HG03378 (cell line): ENCODE measurements at regions not wholly inside any gene's neighbourhood (a gene's known extent, or its start where the extent isn't known, plus 50 kb on each side); places are given as distances from the start of the nearest gene placed in this dataset.

Source experiments
- ATAC-seq: cut with Tn5 transposase; IDR thresholded peaks from one replicate; pipeline ENCODE4 v1.9.1; 2021; ENCODE audit warnings: mild to moderate bottlenecking, moderate library complexity; ENCODE audit not compliant: unreplicated experiment

GRCh38 chr12:58186401-58186800 lies 245.0 kb downstream of the ATP23 start:
- no peak for ATAC-seq

DNA sequence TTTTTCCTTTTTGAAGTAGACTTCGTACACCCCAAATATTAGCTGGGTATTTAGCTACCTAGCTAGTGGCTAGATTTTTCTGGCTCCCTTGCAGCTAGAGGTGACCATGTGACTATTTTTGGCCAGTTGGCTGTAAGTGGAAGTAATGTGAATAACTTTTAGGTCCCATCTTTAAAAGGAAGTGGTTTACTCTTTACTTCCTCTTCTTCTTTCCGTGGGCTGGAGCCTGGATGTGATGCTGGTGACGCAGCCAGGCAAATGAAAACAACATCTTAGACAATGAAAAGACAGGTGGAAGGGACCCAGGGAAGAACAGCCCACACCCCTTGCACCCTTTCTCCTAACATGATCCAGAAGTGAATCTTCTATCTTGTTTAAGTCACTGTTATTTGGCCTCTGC lies 245.5 kb downstream of the ATP23 start:
- ATAC-seq = no peak

- ATAC-seq = no peak
These were observed 247.7 kb downstream of the ATP23 start for GRCh38 chr12:58189030-58189429.

- no peak for ATAC-seq
These were observed 248.5 kb downstream of the ATP23 start for GRCh38 chr12:58189893-58190292.

- ATAC-seq = no peak
These were observed 249.3 kb downstream of the ATP23 start for GRCh38 chr12:58190618-58191017.

DNA sequence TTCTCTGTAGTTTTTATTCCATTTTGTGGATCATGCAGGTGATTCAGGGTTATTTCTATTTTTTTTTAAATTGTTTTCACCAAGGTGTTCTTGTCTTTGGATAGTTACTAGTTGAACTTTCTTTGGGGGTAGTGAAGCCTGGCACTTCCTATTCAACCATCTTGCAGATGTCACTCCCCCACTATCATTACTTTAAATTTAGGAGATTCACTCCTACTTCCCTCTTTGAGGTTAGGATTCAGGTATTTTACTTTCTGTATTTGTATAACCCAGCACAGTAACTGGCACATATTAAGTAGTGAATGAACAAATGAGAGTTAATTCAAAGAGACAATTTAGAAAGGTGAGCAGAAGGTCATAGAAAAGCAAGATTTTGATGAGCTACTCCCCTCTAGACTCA lies 255.6 kb downstream of the ATP23 start:
- ATAC-seq = no peak

DNA sequence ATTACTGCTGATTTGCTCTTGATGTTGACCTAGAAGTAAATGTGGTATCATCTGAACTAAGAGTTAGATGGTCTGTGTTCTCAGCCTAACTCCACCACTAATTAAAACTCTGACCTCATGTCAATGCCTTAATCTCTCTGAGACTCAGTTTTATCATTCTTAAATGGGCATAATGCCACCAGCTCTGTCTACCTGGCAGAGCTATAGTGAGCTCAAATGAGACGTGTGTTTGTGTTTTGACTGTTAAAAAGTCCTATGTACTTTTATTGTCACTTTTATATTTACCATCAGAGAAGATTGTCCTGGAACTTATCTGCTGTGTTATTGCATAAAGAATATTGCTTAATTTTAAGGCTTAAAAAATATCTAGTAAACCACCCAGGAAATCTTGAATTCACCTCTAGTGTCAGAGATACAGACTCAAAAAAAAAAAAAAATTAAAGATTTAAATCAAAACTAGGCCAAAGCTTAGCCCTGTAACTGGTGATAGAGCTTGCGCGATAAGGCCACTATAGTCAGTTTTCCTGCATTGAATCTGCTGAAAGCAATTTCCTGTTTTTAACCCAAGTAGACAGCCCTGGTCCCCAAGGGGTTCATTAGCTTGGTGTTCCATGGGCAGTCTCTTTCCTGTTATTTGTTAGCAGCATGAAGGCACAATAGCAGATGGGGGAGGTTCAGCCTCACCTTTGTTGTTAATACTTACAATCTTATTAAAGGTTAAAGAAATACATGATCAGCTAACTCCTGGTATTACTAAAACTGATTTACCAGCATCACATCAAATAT lies 261.8 kb downstream of the ATP23 start:
- ATAC-seq = no peak

DNA sequence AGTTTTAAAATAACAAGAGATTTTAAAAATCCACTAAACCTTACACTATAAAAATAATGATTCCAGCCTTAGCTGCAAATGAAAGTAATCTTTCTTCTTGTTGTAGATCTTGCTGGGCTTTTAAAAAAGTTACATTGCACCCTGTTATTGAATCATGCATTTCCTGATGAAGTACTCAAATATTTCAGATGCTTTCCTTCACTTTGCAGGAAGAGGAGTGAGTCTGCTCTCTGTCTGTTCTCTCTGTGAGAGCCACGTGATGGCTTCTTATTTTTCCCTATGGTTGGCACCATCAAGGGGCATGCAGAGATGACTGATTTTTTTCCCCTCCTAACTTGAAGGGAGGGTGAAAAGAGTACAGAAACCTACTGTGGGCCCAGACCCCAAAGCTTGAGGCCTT lies 262.7 kb downstream of the ATP23 start:
- no peak for ATAC-seq

GRCh38 chr12:58206876-58207275 lies 265.5 kb downstream of the ATP23 start:
- no peak for ATAC-seq

DNA sequence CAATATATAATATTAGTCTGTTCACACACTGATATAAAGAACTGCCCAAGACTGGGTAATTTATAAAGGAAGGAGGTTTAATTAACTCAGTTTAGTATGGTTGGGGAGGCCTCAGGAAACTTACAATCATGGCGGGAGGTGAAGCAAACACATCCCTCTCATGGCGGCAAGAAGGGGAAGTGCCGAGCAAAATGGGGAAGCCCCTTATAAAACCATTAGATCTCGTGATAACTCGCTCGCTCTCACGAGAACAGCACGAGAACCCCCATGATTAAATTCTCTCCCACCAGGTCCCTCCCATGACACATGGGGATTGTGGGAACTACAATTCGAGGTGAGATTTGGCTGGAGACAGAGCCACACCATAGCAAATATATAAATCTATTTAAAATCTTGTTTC lies 269.8 kb downstream of the ATP23 start:
- no peak for ATAC-seq

DNA sequence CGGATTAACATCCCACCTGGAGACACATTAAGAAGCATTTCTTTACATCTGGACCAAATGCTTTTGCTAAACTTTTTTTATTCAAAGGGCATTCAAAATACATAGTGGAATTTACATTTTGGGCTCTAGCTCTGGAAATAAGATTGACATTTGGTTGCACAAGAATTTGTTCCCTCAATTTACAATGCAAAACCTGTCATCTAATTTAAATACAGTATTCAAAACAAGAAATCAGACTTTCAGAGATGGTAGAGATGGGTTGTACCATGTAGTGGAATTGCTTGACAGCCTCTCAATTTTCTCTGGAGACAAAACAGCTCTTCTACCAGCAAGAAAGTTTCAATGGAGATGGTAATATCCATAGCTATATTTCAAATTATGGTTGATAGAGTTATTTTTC lies 275.8 kb downstream of the ATP23 start:
- ATAC-seq = no peak

DNA sequence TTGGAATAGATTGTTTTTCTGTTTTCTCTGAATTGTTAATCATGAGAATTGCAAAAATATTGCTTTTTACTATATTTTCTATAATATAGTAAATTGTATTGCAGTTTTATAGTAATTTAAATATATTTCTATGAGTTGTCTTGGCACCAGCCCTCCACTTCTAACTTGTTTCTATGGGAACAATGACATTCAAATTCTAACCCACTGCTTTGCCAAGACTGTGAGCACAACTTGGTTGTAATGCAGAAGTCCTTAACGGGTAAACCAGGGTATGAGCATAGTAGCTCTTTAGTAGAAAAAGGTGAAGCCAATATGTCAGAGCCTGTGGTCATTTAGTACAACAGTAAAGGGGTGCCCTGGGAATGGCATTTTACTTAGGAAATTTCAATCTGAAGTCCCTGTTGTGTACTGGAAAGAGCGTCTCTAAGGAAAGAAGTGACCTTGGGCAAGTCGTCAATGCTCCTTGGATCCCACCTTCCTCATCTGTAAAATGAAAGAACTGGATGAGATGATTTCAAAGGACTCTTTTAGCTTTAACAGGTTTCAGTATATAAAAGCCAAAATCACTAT lies 283.3 kb downstream of the ATP23 start:
- ATAC-seq = no peak

DNA sequence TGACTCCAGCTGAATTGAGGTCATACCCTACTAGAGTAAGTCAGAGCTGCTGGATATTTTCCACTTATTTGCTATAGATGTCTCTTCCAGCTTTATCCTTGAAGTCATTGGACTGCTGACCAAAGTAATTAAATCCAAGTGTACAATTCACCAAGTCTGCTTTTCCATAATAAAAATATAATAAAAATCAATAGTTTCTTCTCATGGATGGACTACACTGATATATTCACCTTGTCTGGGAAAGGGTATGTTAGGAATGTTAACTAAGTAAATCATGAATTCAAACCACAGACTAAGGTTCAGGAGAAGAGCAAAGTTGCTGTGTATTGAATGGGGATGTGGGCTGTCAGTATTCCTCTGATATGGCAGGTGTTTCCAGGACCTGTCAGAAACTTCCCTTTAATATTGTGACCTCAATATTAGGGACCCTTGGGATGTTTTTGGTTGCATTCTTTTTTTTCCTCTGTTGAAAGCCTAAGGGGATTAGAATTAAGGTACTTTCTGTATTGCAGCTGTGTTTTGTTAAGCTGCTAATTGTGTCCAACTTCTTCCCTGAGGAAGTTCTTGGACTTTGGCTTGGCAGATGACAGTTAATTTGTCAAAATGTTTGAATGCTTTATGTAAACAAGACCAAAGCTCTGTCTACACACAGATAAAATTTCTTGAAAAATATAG lies 284.0 kb downstream of the ATP23 start:
- no peak for ATAC-seq

DNA sequence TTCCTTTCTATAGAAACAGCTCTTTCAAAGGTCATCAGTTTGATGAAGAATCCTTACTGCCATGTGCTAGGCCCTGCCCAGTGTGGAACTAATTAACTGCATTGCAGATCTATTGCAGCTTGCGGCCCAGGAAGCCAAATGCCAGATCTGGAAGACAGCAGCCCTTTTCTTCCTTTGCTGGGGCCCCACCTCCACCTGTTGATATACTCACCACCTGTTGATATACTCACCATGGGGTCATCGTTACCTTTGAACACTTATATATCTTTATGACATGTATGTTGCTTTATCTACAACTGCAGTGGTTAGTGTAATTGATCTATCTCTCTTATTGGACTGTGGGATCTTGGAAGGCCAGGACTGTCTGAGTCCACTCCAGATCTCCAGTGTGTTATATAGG lies 292.5 kb downstream of the ATP23 start:
- no peak for ATAC-seq

- no peak for ATAC-seq
These were observed 297.0 kb downstream of the ATP23 start for GRCh38 chr12:58238411-58238810.

DNA sequence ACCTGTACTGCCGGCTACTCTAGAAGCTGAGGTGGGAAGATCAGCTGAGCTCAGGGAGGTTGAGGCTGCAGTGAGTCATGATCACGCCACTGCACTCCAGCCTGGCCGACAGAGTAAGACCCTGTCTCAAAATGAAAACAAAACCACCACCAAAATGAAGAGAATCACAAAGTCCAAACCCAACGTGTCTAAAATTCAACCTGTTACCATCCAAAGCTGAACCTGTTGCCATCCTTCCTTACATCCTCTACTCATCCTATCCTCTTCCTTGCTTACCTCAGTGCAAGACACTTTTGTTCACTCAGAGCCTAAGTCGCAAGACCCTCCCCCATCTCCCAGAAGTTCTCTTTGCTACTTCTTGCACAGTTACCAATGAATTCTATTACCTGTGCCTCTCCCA lies 299.7 kb downstream of the ATP23 start:
- ATAC-seq = no peak

GRCh38 chr12:58242796-58243630 lies 301.6 kb downstream of the ATP23 start:
- ATAC-seq = no peak

DNA sequence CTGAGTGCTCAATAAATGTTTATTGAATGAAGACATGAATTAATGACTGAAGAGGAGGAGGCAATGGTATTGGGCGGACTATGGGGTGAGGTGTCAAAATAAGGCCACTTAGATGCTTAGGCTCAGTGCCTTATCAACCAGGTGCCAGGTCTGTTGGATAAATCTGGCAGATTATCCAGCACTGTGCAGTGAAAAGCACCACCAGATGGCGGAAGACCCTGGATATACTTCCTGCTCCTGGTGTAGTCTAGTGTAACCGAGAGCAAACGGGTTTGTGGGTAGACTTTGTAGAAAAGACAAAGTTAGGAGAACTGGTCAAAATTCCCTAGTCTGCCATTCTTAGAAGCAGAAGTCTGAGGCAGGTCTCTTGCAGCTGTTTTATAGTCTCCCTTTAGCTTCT lies 306.3 kb downstream of the ATP23 start:
- ATAC-seq = no peak

DNA sequence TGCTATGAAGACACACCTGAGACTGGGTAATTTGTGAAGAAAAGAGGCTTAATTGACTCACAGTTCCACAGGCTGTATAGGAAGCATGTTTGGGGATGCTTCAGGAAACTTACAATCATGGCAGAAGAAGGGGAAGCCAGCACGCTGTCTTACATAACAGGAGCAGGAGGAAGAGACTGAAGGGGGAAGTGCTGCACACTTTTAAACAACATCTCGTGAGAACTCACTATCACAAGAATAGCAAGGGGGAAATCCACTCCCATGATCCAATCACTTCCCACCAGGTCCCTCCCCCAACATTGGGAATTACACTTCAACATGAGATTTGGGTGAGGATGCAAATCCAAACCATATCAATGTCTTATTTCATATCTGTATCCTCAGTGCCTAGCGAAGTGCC lies 307.2 kb downstream of the ATP23 start:
- ATAC-seq = no peak

DNA sequence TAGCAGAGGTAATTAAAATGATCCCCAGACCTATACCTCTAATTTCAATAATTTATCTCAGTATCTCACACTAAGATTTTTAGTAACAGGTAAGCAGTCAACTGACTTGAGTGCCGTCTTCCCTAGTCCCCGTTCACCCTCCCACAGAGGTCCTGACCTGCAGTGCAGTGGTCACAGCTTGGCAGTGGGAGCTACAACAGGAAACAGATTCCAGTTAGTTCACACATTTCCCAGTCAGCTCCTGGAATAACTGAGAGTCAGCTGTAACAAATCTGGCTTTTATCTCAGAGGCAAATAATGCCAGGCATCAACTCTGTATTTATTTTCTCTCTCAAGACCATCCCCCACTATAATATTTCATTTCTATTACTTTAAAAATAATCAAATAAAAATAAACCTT lies 308.2 kb downstream of the ATP23 start:
- ATAC-seq = no peak

DNA sequence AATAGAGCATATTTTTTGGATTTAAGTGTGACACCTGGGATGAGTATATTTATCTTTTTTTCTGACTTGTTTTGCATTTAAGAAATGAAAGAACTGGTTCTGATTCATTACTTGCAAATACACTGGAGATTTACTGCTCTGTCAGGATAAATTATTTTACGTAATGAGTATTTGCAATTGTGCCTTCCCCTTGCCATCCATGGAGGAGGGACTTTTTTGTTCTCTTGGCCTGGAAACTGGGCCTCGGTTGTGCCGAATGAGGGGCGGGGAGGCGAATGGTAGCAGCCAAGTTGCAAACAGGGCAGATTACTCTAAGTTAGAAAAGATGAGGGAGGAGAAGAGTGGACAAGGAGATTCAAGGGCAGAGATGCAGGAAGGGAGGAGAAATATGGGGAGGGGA lies 308.7 kb downstream of the ATP23 start:
- ATAC-seq = no peak
